ENCODE measurements at regions not wholly inside any gene's neighbourhood (a gene's known extent, or its start where the extent isn't known, plus 50 kb on each side); places are given as distances from the start of the nearest gene placed in this dataset.

DNA sequence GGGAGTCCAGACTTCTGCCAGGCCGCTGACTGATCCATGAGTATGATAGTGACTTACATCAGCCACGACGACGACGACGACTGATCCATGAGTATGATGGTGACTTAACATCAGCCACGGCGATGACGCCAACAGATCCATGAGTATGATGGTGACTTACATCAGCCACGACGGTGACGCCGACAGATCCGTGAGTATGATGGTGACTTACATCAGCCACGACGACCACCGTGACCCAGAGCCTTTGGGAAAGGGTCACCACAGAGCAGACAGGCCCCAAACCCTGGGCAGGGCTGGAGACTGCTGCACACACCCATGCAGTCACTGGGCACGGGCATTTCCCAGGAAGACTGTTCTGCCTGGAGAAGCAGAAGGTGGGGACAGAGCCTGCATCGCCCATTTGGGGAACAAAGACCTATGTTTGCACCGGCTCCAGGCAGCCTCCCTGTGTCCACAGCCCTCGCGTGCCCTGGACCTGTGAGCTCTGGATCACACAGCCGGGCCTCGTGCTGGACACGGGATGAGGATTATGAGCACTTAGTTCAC, 130.9 kb upstream of the SPACA7 start:
- Histone ChIP-seq H3K36me3 (no peaks in the 10 kb centered on the region), H3K4me1 (no peaks in the 10 kb centered on the region), H3K4me3 (replicated peaks in 1 of 3) (no peak overlapping the region), H3K27me3 (no peaks in the 10 kb centered on the region), H3K9me3 (no peaks in the 10 kb centered on the region), H3K27ac (no peak overlapping the region)
- 92 to 97% methylated on average over 24 to 25 of the region's 25 CpGs for WGBS, 2 donors
- DNase-seq: no peak
- intact Hi-C loops (cut with DNase I): no loop called here
- TF ChIP-seq, protein P1, sequence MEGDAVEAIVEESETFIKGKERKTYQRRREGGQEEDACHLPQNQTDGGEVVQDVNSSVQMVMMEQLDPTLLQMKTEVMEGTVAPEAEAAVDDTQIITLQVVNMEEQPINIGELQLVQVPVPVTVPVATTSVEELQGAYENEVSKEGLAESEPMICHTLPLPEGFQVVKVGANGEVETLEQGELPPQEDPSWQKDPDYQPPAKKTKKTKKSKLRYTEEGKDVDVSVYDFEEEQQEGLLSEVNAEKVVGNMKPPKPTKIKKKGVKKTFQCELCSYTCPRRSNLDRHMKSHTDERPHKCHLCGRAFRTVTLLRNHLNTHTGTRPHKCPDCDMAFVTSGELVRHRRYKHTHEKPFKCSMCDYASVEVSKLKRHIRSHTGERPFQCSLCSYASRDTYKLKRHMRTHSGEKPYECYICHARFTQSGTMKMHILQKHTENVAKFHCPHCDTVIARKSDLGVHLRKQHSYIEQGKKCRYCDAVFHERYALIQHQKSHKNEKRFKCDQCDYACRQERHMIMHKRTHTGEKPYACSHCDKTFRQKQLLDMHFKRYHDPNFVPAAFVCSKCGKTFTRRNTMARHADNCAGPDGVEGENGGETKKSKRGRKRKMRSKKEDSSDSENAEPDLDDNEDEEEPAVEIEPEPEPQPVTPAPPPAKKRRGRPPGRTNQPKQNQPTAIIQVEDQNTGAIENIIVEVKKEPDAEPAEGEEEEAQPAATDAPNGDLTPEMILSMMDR (IDR thresholded peaks at IDR 0.05): no peak
- TF ChIP-seq POLR2A (IDR thresholded peaks at IDR 0.05): no peak

DNA sequence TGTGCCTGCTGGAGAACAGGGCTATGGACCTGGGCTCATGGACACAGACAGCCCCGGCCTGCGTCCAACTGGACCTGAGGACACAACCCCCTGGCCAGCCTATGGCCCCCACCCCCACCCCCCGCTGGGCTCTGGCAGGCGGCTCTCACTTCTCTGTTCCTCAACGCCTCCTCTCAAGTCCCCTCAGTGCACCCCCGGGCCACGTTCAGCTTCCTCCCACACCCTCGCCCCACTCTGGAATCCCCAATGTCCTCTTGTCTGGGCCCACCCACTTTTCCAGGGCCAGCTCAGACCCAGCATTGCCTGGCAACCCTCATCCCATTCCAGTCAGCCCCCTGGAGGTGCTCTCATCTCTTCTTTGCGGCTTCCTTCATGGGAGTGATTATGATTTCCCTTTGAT, 130.2 kb upstream of the SPACA7 start:
- intact Hi-C loops (cut with DNase I): no loop called here
- no peaks in the 10 kb centered on the region for H3K27me3 ChIP-seq
- 72 to 81% methylated on average over 7 to 9 of the region's 9 CpGs for WGBS, 2 donors
- H3K4me1 ChIP-seq: no peaks in the 10 kb centered on the region
- no peaks in the 10 kb centered on the region for H3K36me3 ChIP-seq
- no peak overlapping the region for H3K4me3 ChIP-seq (replicated peaks in 1 of 3)
- TF ChIP-seq, protein P1 (IDR thresholded peaks at IDR 0.05): no peak
- TF ChIP-seq POLR2A (IDR thresholded peaks at IDR 0.05): no peak
- DNase-seq: no peak
- no peaks in the 10 kb centered on the region for H3K9me3 ChIP-seq
- no peak overlapping the region for H3K27ac ChIP-seq

DNA sequence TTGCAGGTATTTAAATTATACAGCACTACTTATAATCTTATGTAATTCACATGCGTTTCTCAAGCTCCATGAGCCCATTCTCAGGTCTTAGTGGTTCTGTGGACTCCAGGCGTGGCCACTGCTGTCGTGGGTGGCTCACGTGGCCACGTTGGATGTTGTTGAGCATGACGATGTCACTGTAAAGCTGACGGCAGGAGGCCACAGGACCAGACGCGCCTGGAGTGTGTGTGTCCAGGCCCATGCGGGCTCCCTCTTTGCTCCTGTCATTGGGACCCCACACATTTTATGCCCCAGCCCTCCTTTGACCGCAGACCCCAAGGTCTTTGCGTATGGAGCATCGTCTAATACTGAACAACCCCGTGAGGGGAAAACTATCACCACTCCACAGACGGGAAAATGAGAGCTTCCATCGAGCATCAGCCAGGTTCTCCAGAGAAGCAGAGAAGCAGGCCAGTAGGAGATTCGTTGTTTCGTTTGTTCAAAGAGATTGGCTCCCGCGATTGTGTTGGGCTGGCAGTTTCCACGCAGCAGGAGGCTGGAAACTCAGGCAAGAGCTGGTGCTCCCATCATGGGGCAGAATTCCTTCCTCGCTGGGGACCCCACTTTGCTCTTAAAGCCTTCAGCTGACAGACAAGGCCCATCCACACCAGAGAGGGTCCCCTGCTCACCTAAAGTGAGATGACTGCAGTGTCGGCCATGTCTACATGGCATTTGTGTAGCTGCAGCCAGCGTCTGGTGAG, 129.3 kb upstream of the SPACA7 start:
- intact Hi-C loops (cut with DNase I): no loop called here
- Histone ChIP-seq H3K4me3 (replicated peaks in 1 of 3) (no peak overlapping the region), H3K9me3 (no peaks in the 10 kb centered on the region), H3K27me3 (no peaks in the 10 kb centered on the region), H3K4me1 (no peaks in the 10 kb centered on the region), H3K27ac (no peak overlapping the region), H3K36me3 (no peaks in the 10 kb centered on the region)
- TF ChIP-seq, protein P1 (IDR thresholded peaks at IDR 0.05): no peak
- TF ChIP-seq POLR2A (IDR thresholded peaks at IDR 0.05): no peak
- DNase-seq: no peak
- WGBS, 2 donors: 94% methylated on average over 22 to 24 of the region's 24 CpGs

DNA sequence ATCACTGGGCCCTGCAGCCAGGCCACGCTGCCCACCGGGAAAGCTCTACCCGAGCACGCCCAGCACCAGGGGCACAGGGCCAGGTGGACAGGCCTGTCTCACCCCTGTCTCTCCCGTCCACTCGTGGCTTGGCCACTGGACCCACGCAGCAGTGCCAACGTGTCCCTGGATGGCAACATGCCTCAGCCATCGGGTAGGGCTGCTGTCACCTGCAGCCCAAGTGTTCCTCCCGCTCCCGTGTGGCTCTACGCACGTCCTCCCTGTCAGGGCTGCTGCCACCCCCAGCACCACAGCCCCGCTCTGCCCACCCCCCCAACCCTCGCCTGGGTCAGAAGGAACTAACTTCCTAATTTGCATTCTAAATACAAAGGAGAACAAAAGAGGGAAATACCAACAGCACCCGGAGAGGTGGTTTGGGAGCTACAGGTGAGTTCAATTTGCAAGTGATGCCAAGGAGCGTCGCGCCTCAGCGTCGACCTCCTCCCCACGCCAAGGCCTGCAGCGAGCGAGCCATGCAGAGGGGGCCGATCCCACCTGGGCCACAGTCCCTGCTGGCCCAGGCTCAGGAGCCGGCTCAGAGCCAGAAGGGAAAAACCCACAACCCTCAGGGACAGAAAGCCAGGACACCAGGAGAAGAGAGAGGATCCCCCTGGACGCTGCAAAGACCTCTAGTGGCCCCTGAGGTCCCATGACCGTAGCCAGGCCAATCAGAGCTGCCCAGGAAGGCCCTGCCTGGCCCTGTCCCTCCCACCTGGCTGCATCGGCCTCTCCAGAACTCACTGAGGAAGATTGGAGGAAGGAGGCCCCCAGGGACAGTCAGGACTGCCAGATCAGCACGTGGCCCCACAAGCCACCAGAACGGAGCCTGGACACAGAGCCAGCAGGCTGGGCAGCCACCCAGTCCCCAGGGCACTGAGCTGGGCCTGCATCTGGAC, 128.4 kb upstream of the SPACA7 start:
- DNase-seq: peak in 1 of 2 donors; percentile 8
- Histone ChIP-seq H3K4me1 (no peaks in the 10 kb centered on the region), H3K27me3 (no peaks in the 10 kb centered on the region), H3K36me3 (no peaks in the 10 kb centered on the region), H3K9me3 (no peaks in the 10 kb centered on the region), H3K4me3 (replicated peaks in 1 of 3) (no peak overlapping the region), H3K27ac (no peak overlapping the region)
- WGBS, 2 donors: 78 to 85% methylated on average over 22 to 28 of the region's 31 CpGs
- intact Hi-C loops (cut with DNase I): no loop called here
- TF ChIP-seq, protein P1 (IDR thresholded peaks at IDR 0.05): no peak
- TF ChIP-seq POLR2A (IDR thresholded peaks at IDR 0.05): no peak

Measured in thyroid gland (tissue), 4 donors.